Skeletal muscle cell (primary cell): ENCODE measurements at regions not wholly inside any gene's neighbourhood (a gene's known extent, or its start where the extent isn't known, plus 50 kb on each side); places are given as distances from the start of the nearest gene placed in this dataset.

Experiments used
- DNase-seq: peaks from one replicate; pipeline ENCODE4 v3.0.0-alpha.2; 2010; ENCODE audit warnings: low read depth
- H3K4me3 ChIP-seq: 2 replicates; pipeline ENCODE4 v1.5.1; 2011; ENCODE audit warnings: low read depth, mild to moderate bottlenecking, control low read depth, low read length, moderate library complexity

DNA sequence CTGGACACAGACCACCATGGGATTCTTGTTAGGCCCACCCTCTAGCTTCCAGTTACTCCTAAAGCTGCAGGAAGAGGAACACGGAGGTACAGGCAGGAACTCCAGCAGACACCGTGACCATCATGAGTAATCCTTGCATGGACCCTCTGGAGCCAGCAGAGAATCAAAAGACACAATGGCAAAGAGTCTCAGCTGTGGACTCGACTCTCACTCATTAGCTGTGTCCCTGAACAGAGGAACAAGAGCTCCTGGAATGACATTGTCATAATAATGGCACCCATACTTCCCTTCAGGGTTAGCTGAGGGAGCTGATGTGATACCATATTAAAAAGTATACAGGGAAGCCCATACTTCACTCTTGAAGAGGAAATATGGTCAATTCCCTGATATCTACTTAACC is 176.3 kb upstream of the ASIC2 start:
- no peak overlapping the region for H3K4me3 ChIP-seq
- no peak for DNase-seq

DNA sequence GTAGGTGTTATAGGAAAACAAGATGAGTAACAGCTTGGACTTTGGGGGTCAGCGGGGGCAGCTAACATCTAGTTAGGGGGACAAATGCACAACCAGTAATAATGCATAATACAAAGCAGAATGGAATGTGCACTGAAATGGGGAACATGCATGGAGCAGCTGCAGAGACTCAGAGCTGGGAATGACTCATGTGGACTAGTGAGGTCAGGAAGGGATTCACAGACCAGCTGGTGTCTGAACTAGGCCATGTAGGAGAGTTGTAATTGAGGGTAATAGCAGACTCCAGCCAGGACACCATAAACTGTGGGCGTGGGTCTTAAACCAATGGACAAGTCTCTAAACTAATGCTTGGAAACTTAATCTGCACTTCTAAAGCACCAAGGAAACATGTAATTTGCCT is 176.8 kb upstream of the ASIC2 start:
- peak; percentile 73 for DNase-seq
- H3K4me3 ChIP-seq: no peak overlapping the region

DNA sequence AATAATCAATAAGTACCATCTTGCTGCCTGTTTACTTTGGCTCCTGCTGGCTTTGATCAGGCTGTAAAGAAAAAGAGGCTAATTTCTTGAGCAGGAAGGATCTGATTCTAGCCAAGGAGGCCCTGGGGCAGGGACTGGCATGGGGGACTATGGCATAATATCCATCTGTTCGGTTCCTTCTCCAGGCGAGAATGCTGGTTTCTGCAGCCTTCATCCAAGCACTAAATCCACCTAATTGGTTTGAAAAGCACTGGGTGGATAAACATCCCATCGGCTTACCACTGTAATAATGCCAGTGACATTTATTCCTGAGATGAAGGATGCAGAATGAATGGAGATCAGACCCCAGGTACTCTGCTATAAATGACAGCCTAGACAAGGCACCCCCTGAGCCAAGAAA is 180.0 kb upstream of the ASIC2 start:
- DNase-seq: no peak
- H3K4me3 ChIP-seq: no peak overlapping the region

DNA sequence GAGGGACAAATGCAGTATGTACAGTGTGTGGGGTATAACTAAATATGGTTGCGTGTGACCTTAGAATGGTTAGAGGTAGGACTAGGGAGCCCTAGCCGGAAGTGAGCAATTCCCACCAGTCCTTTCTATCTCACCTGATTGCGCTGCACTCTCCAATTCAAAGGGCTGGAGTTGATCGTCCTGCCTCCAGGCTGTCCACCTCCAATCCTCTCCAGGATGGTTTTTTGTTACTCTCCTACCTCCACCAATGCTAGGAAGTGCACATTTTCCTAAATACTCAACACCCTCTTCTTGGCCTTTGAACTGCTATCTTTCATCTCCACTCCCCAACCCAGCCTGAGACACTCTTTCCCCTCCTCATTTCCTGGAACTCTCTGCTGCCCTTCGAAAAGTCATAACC is 181.7 kb upstream of the ASIC2 start:
- no peak for DNase-seq
- no peak overlapping the region for H3K4me3 ChIP-seq

DNA sequence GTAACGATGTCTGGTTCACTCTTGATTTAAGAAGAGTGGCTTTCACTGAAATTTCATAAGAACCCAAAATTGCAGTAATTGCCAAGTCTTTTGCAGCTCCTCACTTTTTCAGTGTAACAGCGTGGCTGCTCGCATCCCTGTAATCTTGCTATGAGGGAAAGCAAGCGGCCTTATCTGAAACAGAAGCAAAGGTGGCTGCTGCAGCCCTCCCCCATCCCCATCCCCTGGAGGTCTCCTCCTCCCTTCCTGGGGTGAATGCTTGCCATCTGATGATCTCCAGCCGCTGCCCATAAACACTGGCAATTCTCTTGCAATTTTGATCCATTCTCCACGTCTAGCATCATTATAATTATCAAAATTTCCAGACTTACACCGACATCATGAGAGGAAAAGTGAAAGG is 182.5 kb upstream of the ASIC2 start:
- no peak overlapping the region for H3K4me3 ChIP-seq
- DNase-seq: no peak

DNA sequence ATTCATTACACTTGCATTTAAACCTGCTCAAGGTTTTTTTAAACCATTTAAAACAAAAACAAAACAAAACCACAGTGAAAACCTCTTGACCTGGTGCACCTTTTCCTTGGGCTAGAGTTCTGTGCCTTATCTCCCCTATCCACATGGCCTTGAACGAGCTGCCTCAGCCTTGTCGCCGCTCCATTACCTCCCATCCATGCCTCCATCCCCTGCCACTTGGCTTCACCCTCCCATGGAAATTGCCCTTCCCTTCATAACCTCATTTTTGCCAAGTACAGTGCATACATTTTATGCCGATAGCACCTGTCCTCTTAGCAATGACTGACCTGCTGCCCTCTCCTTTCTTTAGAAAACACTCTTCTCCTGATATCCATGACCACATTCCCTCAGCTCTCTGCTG is 188.6 kb upstream of the ASIC2 start:
- H3K4me3 ChIP-seq: no peak overlapping the region
- no peak for DNase-seq

DNA sequence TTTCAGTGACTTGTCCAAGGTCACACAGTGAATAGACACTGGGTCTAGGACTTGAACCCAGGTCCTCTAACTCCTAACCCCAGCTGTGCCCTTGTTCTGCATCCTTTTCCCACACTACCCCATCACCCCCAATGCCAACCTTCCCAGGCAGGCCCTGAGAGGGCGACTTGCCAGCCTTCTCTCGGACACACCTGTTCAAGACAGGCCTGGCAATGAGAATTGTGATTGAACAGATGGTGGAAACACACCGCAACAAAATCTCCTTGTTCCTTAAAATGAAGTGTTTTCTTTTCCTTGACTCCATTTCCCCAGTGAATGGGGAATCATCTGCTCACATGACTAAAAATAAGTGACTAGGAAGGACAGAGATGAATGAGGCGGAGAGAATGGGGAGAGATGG is 189.5 kb upstream of the ASIC2 start:
- H3K4me3 ChIP-seq: no peak overlapping the region
- DNase-seq: no peak

DNA sequence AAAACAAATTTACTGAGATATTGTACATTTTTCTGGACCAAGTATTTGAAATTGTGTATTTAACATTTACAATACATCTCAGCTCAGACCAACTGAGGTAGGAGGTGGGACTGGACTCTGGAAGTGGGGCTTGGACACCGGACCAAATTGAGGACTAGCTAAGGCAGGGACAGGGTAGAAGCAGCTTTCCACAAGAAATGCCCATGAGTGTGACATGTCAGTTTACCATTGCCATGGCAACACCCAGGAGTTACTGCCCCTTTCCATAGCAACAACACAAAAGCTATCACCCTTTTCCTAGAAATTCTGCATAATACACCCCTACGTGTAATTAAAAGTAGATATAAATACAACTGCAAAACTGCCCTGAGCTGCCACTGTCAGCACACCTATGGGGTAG is 191.5 kb upstream of the ASIC2 start:
- DNase-seq: no peak
- no peak overlapping the region for H3K4me3 ChIP-seq

DNA sequence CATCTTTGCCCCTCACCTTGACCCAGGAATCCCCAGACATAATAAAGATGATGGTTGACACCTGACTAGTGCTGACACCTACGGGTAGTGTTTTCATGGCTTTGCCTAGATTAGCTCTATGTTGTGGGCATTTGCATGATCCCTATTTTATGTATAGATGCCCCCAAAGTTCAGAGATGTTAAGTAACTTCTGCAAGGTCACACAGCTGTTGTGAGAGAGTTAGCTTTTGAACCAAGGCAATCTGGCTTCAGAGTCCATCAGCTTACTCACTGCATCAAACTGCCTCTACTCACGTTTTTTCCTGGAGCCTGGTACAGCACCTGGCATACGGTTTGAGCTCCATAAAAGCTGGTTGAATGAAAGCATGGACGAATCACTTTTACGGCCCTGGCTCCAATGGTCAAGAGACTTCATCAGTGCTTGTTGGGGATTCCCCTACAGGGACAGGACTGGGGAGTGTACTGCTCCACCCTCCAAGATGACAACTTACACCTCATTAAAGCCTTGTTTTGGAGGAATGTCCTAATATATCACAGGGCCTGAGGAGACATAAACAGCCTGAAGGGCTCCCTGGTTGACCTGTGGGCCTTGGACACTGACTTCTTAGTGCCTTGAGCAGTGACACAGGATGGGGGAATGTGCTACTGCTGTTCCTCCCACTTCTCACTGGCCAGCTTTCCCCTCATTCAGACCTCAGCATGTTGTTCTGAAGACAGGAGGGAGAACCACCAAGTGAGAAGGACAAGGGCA is 193.2 kb upstream of the ASIC2 start:
- H3K4me3 ChIP-seq: no peak overlapping the region
- no peak for DNase-seq

DNA sequence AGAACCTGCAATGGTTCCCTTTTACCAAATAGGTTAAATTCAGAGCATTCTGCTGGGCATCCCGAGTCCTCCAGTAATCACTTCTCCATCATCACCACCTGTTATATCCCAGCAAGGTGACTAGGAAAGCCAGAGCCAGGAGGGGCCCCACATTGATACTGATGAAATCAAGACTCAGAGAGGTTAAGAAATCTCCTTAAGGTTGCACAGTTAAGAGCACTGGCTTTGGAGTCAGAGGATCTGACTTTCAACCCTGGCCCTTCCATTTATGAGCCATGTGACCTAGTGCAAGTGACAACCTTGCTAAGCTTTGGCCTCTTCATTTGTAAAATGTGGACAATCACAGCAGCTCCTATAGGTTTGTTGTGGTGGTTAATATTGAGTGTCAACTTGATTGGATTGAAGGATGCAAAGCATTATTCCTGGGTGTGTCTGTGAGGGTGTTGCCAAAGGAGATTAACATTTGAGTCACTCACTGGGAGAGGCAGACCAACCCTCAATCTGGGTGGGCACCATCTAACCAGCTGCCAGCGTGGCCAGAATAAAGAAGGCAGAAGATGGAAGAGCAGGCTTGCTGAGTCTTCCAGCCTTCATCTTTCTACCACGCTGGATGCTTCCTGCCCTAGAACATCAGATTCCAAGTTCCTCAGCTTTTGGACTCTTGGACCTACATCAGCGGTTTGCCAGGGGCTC is 194.2 kb upstream of the ASIC2 start:
- H3K4me3 ChIP-seq: no peak overlapping the region
- DNase-seq: no peak

DNA sequence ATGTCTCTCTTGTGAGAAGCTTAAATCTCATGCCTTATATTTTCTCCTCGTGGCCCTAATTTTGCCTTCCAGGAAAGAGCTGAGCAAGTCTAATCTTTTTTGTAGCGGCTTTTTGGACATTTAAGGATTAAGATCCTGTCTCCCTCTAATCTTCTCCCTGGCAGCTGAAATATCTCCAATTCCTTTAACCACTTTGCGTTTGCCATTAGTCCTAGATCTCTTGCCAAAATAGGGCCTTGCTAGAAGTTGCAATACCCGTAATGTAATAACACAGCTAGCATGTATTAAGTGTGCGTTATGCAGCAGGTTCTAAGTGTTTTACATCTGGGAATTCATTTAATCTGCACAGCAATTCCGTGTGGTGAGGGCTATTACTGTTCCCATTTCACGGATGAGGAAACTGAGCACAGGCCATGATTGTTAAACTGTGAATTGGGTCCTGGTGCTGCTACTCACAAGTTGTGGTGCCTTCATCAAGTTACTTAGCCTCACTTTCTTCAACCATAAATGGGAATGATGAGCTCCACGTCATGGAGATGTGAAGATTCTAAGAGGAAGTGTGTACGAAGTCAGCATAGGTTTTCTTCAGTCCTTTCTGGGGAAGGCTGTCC is 198.9 kb upstream of the ASIC2 start:
- H3K4me3 ChIP-seq: no peak overlapping the region
- DNase-seq: no peak

DNA sequence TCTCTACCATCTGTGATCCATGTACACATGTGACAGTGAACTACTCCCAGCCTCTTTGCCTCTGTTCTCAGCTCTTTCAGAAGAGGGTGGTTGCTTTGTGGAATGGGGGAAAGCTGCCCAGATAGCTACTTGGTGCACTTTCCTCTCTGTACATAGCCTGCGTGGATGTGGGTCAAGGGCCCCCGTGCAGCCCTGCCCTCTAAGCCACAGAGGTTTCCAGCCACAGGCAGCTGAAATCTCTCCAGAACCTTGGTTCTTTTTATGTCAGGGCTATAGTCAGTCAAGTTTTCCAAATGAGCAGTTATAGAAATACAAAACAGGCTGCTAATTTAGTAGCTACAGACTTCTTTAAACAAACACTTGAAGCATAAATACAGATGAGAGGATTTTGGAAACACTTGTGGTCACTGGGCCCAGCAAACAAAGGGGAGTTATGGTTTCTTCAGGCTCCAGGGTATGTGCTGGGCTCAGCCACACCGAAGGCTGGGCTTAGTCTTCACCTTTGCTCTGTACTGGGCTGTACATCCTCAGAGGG is 199.7 kb upstream of the ASIC2 start:
- no peak for DNase-seq

DNA sequence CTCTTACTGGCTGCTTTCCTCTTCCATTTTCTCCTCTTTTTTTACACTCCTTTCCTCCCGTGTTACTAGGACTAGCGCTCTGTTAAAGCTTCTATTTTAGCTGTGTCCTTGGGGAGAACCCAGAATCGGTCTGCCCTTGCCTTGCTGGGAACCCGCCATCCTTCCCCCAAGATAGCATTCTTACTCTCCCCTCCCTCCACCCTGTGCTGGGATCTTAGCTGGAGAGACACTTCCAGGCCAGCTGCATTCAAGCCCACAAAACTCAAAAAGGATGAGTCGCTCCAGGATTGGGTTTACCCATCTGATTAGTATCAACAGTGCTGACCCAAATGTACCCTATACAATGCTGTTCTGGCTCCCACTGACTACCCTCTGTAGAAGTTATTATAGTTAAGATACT is 200.5 kb upstream of the ASIC2 start:
- no peak for DNase-seq
- no peak overlapping the region for H3K4me3 ChIP-seq

More for the DNA sequence above, 199.7 kb upstream of the ASIC2 start:
- no peak overlapping the region for H3K4me3 ChIP-seq

DNA sequence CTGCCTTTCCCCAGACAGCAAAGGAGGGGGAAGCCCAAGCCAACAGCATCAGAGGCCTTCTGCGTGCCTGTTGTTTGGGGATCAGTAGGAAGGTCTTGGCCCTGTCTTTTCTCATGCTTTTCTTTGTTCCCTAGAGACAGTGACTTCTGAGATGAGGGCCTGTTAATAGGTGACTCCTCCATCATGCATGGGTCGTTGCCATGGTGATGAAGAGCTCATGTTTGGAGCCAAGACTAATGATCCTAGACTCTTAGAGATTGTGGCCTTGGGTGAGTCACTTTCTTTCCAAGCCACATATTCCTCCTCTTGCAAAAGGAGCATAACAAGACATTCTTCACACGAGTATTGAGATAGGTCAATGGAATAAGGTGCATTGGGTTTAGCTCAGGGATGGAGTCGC is 201.1 kb upstream of the ASIC2 start:
- H3K4me3 ChIP-seq: no peak overlapping the region
- DNase-seq: no peak

DNA sequence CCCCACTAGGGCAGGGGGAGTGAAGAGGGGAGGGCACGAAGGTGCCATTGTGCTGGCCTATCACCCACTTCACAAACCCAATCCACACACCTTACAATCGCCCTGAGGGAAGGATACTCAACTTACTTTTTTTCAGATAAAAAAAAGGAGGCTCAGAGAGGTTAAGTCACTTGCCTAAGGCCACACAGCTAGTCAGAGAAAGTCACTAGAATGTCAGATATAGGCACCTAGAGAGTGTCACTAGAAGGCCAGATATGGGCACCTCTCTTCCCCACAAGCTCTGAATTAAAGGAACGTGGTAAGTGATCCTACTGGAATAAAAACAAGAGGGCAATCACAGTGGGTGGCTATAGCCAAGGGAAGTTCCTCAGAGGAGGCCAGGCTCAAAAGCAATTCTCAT is 204.5 kb upstream of the ASIC2 start:
- H3K4me3 ChIP-seq: no peak overlapping the region
- DNase-seq: no peak

DNA sequence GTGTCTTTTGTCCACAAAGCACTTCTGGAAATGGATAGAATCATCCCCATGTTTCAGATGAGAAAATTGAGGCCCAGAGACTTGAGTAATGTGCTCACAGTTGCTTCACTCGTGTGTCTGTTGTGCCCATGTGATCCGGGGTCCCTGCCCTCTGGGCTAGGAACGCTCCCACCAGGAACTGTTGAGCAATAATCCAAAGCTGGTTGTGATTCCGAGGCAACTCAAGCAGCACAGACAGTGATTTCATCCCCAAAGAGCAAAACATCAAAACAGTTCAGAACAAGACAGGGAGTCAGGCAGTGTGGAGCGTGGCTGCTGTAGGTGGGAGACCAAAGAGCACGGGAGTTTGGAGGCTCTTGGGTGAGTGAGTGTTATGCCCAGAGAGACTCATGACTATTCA is 205.0 kb upstream of the ASIC2 start:
- no peak for DNase-seq
- no peak overlapping the region for H3K4me3 ChIP-seq

DNA sequence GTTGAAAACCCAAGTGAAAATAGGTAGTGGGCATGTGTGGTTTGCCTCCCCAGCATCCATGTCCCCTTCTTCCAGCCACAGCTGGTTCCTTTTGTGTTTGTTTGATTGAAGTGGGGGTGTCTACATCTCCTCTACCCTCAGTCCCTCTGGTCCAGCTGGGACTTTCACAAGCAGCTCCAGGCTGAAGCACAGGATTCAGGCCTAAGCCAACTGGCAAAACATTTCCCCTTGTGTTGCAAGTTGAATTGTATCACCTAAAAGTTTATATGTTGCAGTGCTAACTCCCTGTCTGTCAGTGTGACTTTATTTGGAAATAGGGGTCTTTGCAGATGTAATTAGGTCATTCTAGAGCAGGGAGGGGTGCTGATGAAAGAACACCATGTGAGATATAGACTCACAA is 205.9 kb upstream of the ASIC2 start:
- no peak overlapping the region for H3K4me3 ChIP-seq
- DNase-seq: no peak

DNA sequence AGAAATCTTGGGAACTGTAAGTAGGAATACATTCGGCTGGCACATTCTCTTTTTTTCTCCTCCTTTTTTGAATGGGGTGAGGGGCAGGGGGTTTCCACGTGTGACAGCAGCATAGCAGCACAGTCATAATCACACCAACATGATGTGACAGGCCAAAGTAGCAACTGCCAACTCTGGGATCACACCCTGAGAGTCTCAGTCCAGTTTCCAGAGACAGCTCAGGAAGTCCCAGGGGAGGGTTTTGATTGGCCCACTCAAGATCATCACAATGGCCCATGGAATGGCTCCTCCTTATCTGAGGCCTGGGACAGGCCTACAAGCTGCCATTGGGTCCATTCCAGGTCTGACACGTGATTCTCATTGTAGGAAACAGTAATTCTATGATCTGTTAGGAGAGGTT is 207.1 kb upstream of the ASIC2 start:
- DNase-seq: no peak
- no peak overlapping the region for H3K4me3 ChIP-seq

DNA sequence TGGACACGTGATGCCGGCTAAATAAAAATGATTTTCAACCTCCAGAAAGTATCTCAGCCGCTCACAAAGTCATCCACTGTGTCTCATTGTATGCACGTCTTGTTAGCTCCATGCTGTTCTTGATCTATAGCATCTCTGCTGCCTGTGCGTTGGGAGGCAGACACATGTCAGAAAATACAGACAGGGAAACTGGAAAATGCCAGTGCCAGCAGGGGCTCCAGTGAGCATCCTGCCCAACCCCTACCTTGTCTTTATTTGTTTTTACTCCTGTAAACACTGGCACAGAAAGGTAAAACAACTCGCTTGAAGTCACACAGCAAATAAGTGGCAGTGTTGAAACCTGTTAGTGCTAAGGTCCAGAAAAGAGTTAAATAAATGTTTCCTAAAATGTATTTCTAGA is 208.1 kb upstream of the ASIC2 start:
- DNase-seq: no peak
- no peak overlapping the region for H3K4me3 ChIP-seq

DNA sequence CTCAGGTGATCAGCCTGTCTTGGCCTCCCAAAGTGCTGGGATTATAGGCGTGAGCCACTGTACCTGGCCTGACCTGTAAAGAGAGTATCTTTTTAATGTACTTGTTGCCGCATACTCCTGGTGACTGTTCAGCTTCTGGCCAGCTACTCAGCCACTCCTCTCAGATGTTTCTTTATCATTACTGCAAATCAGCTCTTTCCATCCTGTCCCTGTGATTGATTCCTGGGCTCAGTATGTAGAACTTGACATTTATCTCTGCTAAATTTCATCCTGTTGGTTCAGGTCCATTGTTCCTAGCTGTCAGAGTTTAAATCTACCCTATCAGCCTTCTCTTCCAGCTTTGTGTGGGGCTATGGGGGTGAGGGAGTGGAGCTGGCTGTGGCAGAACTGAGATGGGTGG is 211.5 kb upstream of the ASIC2 start:
- no peak overlapping the region for H3K4me3 ChIP-seq
- DNase-seq: no peak
